Keratinocyte (primary cell): ENCODE measurements at regions not wholly inside any gene's neighbourhood (a gene's known extent, or its start where the extent isn't known, plus 50 kb on each side); places are given as distances from the start of the nearest gene placed in this dataset.

Source experiments
- CTCF ChIP-seq, 3 experiments: IDR thresholded peaks in 1 of 3; conservative IDR thresholded peaks in 1 of 3; optimal IDR thresholded peaks in 1 of 3; 2 replicates in 2 of 3; 3 replicates in 1 of 3; pipeline versions ENCODE3 to v1.5.1; 2011; ENCODE audit warnings: low read length in 3 of 3, mild to moderate bottlenecking in 3 of 3, moderate library complexity in 2 of 3, control low read depth in 1 of 3, inconsistent platforms in 1 of 3; ENCODE audit not compliant: insufficient read depth in 2 of 3; ENCODE audit errors: extremely low read depth in 1 of 3
- EZH2 ChIP-seq: IDR thresholded peaks from one replicate; pipeline ENCODE4 v1.6.1; 2012; ENCODE audit warnings: inconsistent platforms, mild to moderate bottlenecking, low read length, moderate library complexity

- no peak for TF ChIP-seq CTCF (optimal IDR thresholded peaks at IDR 0.05 in 1 of 3, IDR thresholded peaks at IDR 0.05 in 1 of 3, conservative IDR thresholded peaks at IDR 0.05 in 1 of 3; ENCODE audit: extremely low read depth in 1 of 3, insufficient read depth in 2 of 3, low read length in 3 of 3)
- no peak for TF ChIP-seq EZH2
Observed at GRCh38 chr1:187046293-187046692, 217.5 kb downstream of the PLA2G4A start.
